ENCODE measurements at regions not wholly inside any gene's neighbourhood (a gene's known extent, or its start where the extent isn't known, plus 50 kb on each side); places are given as distances from the start of the nearest gene placed in this dataset.

GRCh38 chr18:28884304-28884703, 707.4 kb upstream of the CDH2 start (continued):
- TF ChIP-seq ZBTB40 (IDR thresholded peaks at IDR 0.05; ENCODE audit: borderline replicate concordance) (no peak), RELB (IDR thresholded peaks at IDR 0.05; ENCODE audit: low read depth) (no peak), BRCA1 (IDR thresholded peaks at IDR 0.05; ENCODE audit: low read depth, low read length) (no peak), ZBTB4 (CRISPR knock-in tag; IDR thresholded peaks at IDR 0.05) (no peak)
